OCI-LY7 (cell line): ENCODE measurements at regions not wholly inside any gene's neighbourhood (a gene's known extent, or its start where the extent isn't known, plus 50 kb on each side); places are given as distances from the start of the nearest gene placed in this dataset.

Experiments
- BruUV-seq: library from RNA; stranded (reverse); fragments of 400-500 nt; replicated peaks from 2 replicates; lab custom pipeline; 2021; lab: Mats Ljungman, UMichigan
- CTCF ChIA-PET: fragments of 300-600 bp; sonication (Branson Sonifier 250); formaldehyde crosslinking; loops from one replicate; lab custom pipeline; 2022; ENCODE audit warnings: antibody characterized with exemption; ENCODE audit not compliant: unreplicated experiment; lab: Charles Lee
- POLR2A ChIA-PET: fragments of 300-600 bp; sonication (Branson Sonifier 250); formaldehyde crosslinking; loops from one replicate; lab custom pipeline; 2022; ENCODE audit warnings: antibody characterized with exemption; lab: Charles Lee
- DNase-seq: peaks from one replicate; pipeline ENCODE4 v3.0.0-alpha.2; 2015; ENCODE audit warnings: low spot score
- H2AFZ ChIP-seq: fragments of 200-600 bp; sonication (generic), shearing (Covaris generic); 2 replicates; pipeline ENCODE4 v1.6.1; 2014; ENCODE audit warnings: mild to moderate bottlenecking, antibody characterized with exemption, low read length, moderate library complexity
- H3K27ac ChIP-seq: fragments of 200-600 bp; sonication (generic); 2 replicates; pipeline ENCODE4 v1.5.1; 2014; ENCODE audit warnings: mixed run types, low read depth, mild to moderate bottlenecking, moderate library complexity, low read length, inconsistent platforms; ENCODE audit not compliant: poor library complexity, severe bottlenecking
- H3K36me3 ChIP-seq: fragments of 200-600 bp; sonication (generic); 2 replicates; pipeline ENCODE4 v1.6.1; 2014; ENCODE audit warnings: mild to moderate bottlenecking, antibody characterized with exemption, low read length, moderate library complexity, mixed read lengths; ENCODE audit not compliant: insufficient read depth
- H3K4me1 ChIP-seq: fragments of 200-600 bp; sonication (generic); 2 replicates; pipeline ENCODE4 v1.5.1; 2014; ENCODE audit warnings: mild to moderate bottlenecking, low read length; ENCODE audit not compliant: insufficient read depth, poor library complexity, severe bottlenecking
- H3K4me2 ChIP-seq: fragments of 200-600 bp; sonication (generic); 2 replicates; pipeline ENCODE4 v1.6.1; 2014; ENCODE audit warnings: mild to moderate bottlenecking, low read length
- H3K4me3 ChIP-seq: fragments of 200-600 bp; sonication (generic); 2 replicates; pipeline ENCODE4 v1.5.1; 2014; ENCODE audit warnings: mild to moderate bottlenecking, low read depth, low read length; ENCODE audit not compliant: poor library complexity, severe bottlenecking
- H3K79me2 ChIP-seq: fragments of 200-600 bp; sonication (generic); 2 replicates; pipeline ENCODE4 v1.6.1; 2016; ENCODE audit warnings: low read depth, mild to moderate bottlenecking, low read length, moderate library complexity, mixed read lengths; ENCODE audit not compliant: insufficient read depth
- H3K9me2 ChIP-seq: fragments of 200-600 bp; sonication (generic); 2 replicates; pipeline ENCODE4 v1.6.1; 2016; ENCODE audit warnings: mild to moderate bottlenecking, low read length, mixed read lengths; ENCODE audit not compliant: insufficient read depth
- H3K9me3 ChIP-seq: fragments of 200-600 bp; sonication (generic); 2 replicates; pipeline ENCODE4 v1.6.1; 2014; ENCODE audit warnings: mild to moderate bottlenecking, mixed run types, low read length, mixed read lengths
- H4K20me1 ChIP-seq: fragments of 200-600 bp; sonication (generic); 2 replicates; pipeline ENCODE4 v1.6.1; 2014; ENCODE audit warnings: mild to moderate bottlenecking, antibody characterized with exemption, low read length, moderate library complexity, mixed read lengths; ENCODE audit not compliant: insufficient read depth
- CTCF ChIP-seq: fragments of 200-600 bp; sonication (generic); conservative IDR thresholded peaks from 2 replicates; pipeline ENCODE4 v1.5.1; 2014; ENCODE audit warnings: mild to moderate bottlenecking, antibody characterized with exemption, low read length, moderate library complexity, mixed read lengths
- EZH2phosphoT487 ChIP-seq: fragments of 200-600 bp; sonication (generic); IDR thresholded peaks from 2 replicates; pipeline ENCODE4 v1.6.1; 2018; ENCODE audit warnings: low read depth, borderline replicate concordance, mild to moderate bottlenecking, mixed run types, antibody characterized with exemption, low read length, moderate library complexity, mixed read lengths
- intact Hi-C: fragments of 100-400 bp; cut with micrococcal nuclease; formaldehyde crosslinking; loops from one replicate; pipeline ENCODE4 v1.10.0; 2022; ENCODE audit not compliant: unreplicated experiment

- POLR2A ChIA-PET, result no interaction called here
- Histone ChIP-seq H3K4me2 (no peak overlapping the region), H3K9me3 (no peaks in the 10 kb centered on the region), H3K79me2 (no peaks in the 10 kb centered on the region), H3K4me3 (no peak overlapping the region), H3K4me1 (no peaks in the 10 kb centered on the region), H2AFZ (no peak overlapping the region), H3K9me2 (no peaks in the 10 kb centered on the region), H3K27ac (no peak overlapping the region), H3K36me3 (no peaks in the 10 kb centered on the region), H4K20me1 (no peaks in the 10 kb centered on the region)
- intact Hi-C loops, result no loop called here
- TF ChIP-seq EZH2phosphoT487 (no peak), CTCF (no peak)
- no TSS peak for BruUV-seq
- CTCF ChIA-PET, result no interaction called here
- DNase-seq, result no peak
Measured at GRCh38 chr11:122342089-122342744, 226.2 kb upstream of the BLID start.

GRCh38 chr11:122341477-122341876, 225.5 kb upstream of the BLID start:
- no peak overlapping the region for H2AFZ ChIP-seq
- intact Hi-C loops, result no loop called here
- H3K4me1 ChIP-seq, result no peaks in the 10 kb centered on the region
- BruUV-seq, result no TSS peak
- ChIA-PET POLR2A (no interaction called here), CTCF (no interaction called here)
- no peaks in the 10 kb centered on the region for H3K79me2 ChIP-seq
- no peak overlapping the region for H3K27ac ChIP-seq
- no peak for DNase-seq
- no peaks in the 10 kb centered on the region for H4K20me1 ChIP-seq
- no peak overlapping the region for H3K4me2 ChIP-seq
- TF ChIP-seq CTCF, result no peak
- TF ChIP-seq EZH2phosphoT487, result no peak
- H3K36me3 ChIP-seq, result no peaks in the 10 kb centered on the region
- H3K9me3 ChIP-seq, result no peaks in the 10 kb centered on the region
- no peak overlapping the region for H3K4me3 ChIP-seq
- no peaks in the 10 kb centered on the region for H3K9me2 ChIP-seq

GRCh38 chr11:122340607-122341290, 224.7 kb upstream of the BLID start:
- intact Hi-C loops, result no loop called here
- POLR2A ChIA-PET, result no interaction called here
- BruUV-seq, result no TSS peak
- Histone ChIP-seq H2AFZ (no peak overlapping the region), H3K4me1 (no peaks in the 10 kb centered on the region), H3K27ac (no peak overlapping the region), H3K4me3 (no peak overlapping the region), H3K4me2 (no peak overlapping the region), H3K9me2 (no peaks in the 10 kb centered on the region), H3K36me3 (no peaks in the 10 kb centered on the region), H3K79me2 (no peaks in the 10 kb centered on the region), H4K20me1 (no peaks in the 10 kb centered on the region), H3K9me3 (no peaks in the 10 kb centered on the region)
- no peak for DNase-seq
- CTCF ChIA-PET, result no interaction called here
- no peak for TF ChIP-seq CTCF
- no peak for TF ChIP-seq EZH2phosphoT487
